ENCODE measurements at regions not wholly inside any gene's neighbourhood (a gene's known extent, or its start where the extent isn't known, plus 50 kb on each side); places are given as distances from the start of the nearest gene placed in this dataset.
"Not testable (repeated sequence)": the region's sequence is repeated elsewhere in the genome, so short reads cannot be mapped to it uniquely, and the experiment has no call there.

GRCh38 chr2:111480016-111480625, 359.4 kb downstream of the BCL2L11 start:
- TF ChIP-seq EZH2 (IDR thresholded peaks at IDR 0.05; ENCODE audit: borderline replicate concordance, low read length); CTCF (conservative IDR thresholded peaks at IDR 0.05 in 1 of 2, IDR thresholded peaks at IDR 0.05 in 1 of 2; ENCODE audit: extremely low read depth in 1 of 2, insufficient read depth in 1 of 2, low read depth in 1 of 2, low read length in 2 of 2): not testable (repeated sequence)

All from mammary epithelial cell (primary cell).